ENCODE measurements at regions not wholly inside any gene's neighbourhood (a gene's known extent, or its start where the extent isn't known, plus 50 kb on each side); places are given as distances from the start of the nearest gene placed in this dataset.

- H3K4me2 ChIP-seq = no peak overlapping the region
- H3K9me3 ChIP-seq = no peaks in the 10 kb centered on the region
- no peak overlapping the region for H3K9ac ChIP-seq
- H3K36me3 ChIP-seq = no peaks in the 10 kb centered on the region
- H3K27me3 ChIP-seq = no peaks in the 10 kb centered on the region
- no peaks in the 10 kb centered on the region for H4K20me1 ChIP-seq
- TF ChIP-seq Cebpa-rat (IDR thresholded peaks at IDR 0.05) = no peak
- no peaks in the 10 kb centered on the region for H3K4me1 ChIP-seq
- no peak overlapping the region for H3K4me3 ChIP-seq
- no peak overlapping the region for H3K27ac ChIP-seq
These were observed 325.7 kb upstream of the SLC10A2 start for GRCh38 chr13:103391936-103392335.

GRCh38 chr13:103388839-103389238 is 322.6 kb upstream of the SLC10A2 start:
- H3K9me3 ChIP-seq = no peaks in the 10 kb centered on the region
- no peak for TF ChIP-seq Cebpa-rat (IDR thresholded peaks at IDR 0.05)
- no peak overlapping the region for H3K27ac ChIP-seq
- no peaks in the 10 kb centered on the region for H3K36me3 ChIP-seq
- H4K20me1 ChIP-seq = no peaks in the 10 kb centered on the region
- no peak overlapping the region for H3K4me2 ChIP-seq
- no peak overlapping the region for H3K4me3 ChIP-seq
- H3K9ac ChIP-seq = no peak overlapping the region
- no peaks in the 10 kb centered on the region for H3K4me1 ChIP-seq
- H3K27me3 ChIP-seq = no peaks in the 10 kb centered on the region

GRCh38 chr13:103386341-103386740 is 320.1 kb upstream of the SLC10A2 start:
- no peak for TF ChIP-seq Cebpa-rat (IDR thresholded peaks at IDR 0.05)
- Histone ChIP-seq H3K27ac (no peak overlapping the region), H3K4me1 (no peaks in the 10 kb centered on the region), H3K36me3 (no peaks in the 10 kb centered on the region), H3K9me3 (peaks cover 17% of the 10 kb centered on the region), H3K27me3 (no peaks in the 10 kb centered on the region), H3K9ac (no peak overlapping the region), H4K20me1 (no peaks in the 10 kb centered on the region), H3K4me3 (no peak overlapping the region), H3K4me2 (no peak overlapping the region)

GRCh38 chr13:103373916-103374315 is 307.7 kb upstream of the SLC10A2 start:
- no peak for TF ChIP-seq Cebpa-rat (IDR thresholded peaks at IDR 0.05)
- H3K4me3 ChIP-seq = no peak overlapping the region

GRCh38 chr13:103371271-103371670 is 305.1 kb upstream of the SLC10A2 start:
- H3K27me3 ChIP-seq = no peaks in the 10 kb centered on the region
- TF ChIP-seq Cebpa-rat (IDR thresholded peaks at IDR 0.05) = no peak
- no peak overlapping the region for H3K27ac ChIP-seq
- H3K36me3 ChIP-seq = no peaks in the 10 kb centered on the region
- H3K4me3 ChIP-seq = no peak overlapping the region
- H3K4me2 ChIP-seq = no peak overlapping the region
- H3K4me1 ChIP-seq = no peaks in the 10 kb centered on the region
- H3K9ac ChIP-seq = no peak overlapping the region
- H4K20me1 ChIP-seq = no peaks in the 10 kb centered on the region
- no peaks in the 10 kb centered on the region for H3K9me3 ChIP-seq

More at GRCh38 chr13:103373916-103374315, 307.7 kb upstream of the SLC10A2 start:
- no peaks in the 10 kb centered on the region for H3K4me1 ChIP-seq
- no peak overlapping the region for H3K4me2 ChIP-seq
- H3K9ac ChIP-seq = no peak overlapping the region
- no peak overlapping the region for H3K27ac ChIP-seq
- H3K36me3 ChIP-seq = no peaks in the 10 kb centered on the region
- no peaks in the 10 kb centered on the region for H4K20me1 ChIP-seq
- H3K9me3 ChIP-seq = no peaks in the 10 kb centered on the region
- H3K27me3 ChIP-seq = no peaks in the 10 kb centered on the region

- TF ChIP-seq Cebpa-rat (IDR thresholded peaks at IDR 0.05) = no peak
- H3K27ac ChIP-seq = no peak overlapping the region
These were observed 304.6 kb upstream of the SLC10A2 start for GRCh38 chr13:103370790-103371189.

GRCh38 chr13:103358255-103358932 is 292.2 kb upstream of the SLC10A2 start:
- TF ChIP-seq Cebpa-rat (IDR thresholded peaks at IDR 0.05) = no peak
- Histone ChIP-seq H3K4me2 (no peak overlapping the region), H3K27me3 (no peaks in the 10 kb centered on the region)

More at GRCh38 chr13:103370790-103371189, 304.6 kb upstream of the SLC10A2 start:
- Histone ChIP-seq H3K4me2 (no peak overlapping the region), H3K36me3 (no peaks in the 10 kb centered on the region), H3K4me1 (no peaks in the 10 kb centered on the region), H3K4me3 (no peak overlapping the region), H3K27me3 (no peaks in the 10 kb centered on the region), H3K9ac (no peak overlapping the region), H3K9me3 (no peaks in the 10 kb centered on the region), H4K20me1 (no peaks in the 10 kb centered on the region)

GRCh38 chr13:103356226-103356864 is 290.1 kb upstream of the SLC10A2 start:
- no peak for TF ChIP-seq Cebpa-rat (IDR thresholded peaks at IDR 0.05)
- no peaks in the 10 kb centered on the region for H3K27me3 ChIP-seq
- H3K27ac ChIP-seq = no peak overlapping the region
- H3K4me1 ChIP-seq = no peaks in the 10 kb centered on the region
- H3K4me3 ChIP-seq = no peak overlapping the region
- H3K4me2 ChIP-seq = no peak overlapping the region
- H3K36me3 ChIP-seq = no peaks in the 10 kb centered on the region
- no peaks in the 10 kb centered on the region for H3K9me3 ChIP-seq
- no peak overlapping the region for H3K9ac ChIP-seq
- H4K20me1 ChIP-seq = no peaks in the 10 kb centered on the region

More at GRCh38 chr13:103358255-103358932, 292.2 kb upstream of the SLC10A2 start:
- Histone ChIP-seq H3K36me3 (no peaks in the 10 kb centered on the region), H3K9me3 (no peaks in the 10 kb centered on the region), H3K9ac (no peak overlapping the region), H3K27ac (no peak overlapping the region), H3K4me1 (no peaks in the 10 kb centered on the region), H4K20me1 (no peaks in the 10 kb centered on the region), H3K4me3 (no peak overlapping the region)

- Histone ChIP-seq H3K27ac (no peak overlapping the region), H4K20me1 (no peaks in the 10 kb centered on the region), H3K36me3 (no peaks in the 10 kb centered on the region), H3K9ac (no peak overlapping the region), H3K27me3 (no peaks in the 10 kb centered on the region), H3K4me3 (no peak overlapping the region), H3K9me3 (no peaks in the 10 kb centered on the region), H3K4me1 (no peaks in the 10 kb centered on the region), H3K4me2 (no peak overlapping the region)
- no peak for TF ChIP-seq Cebpa-rat (IDR thresholded peaks at IDR 0.05)
These were observed 288.0 kb upstream of the SLC10A2 start for GRCh38 chr13:103354171-103354570.

GRCh38 chr13:103351035-103351828 is 285.0 kb upstream of the SLC10A2 start:
- Histone ChIP-seq H3K4me2 (no peak overlapping the region), H3K4me1 (no peaks in the 10 kb centered on the region), H3K9me3 (no peaks in the 10 kb centered on the region), H3K27ac (no peak overlapping the region), H3K27me3 (no peaks in the 10 kb centered on the region), H3K4me3 (no peak overlapping the region), H3K36me3 (no peaks in the 10 kb centered on the region), H4K20me1 (no peaks in the 10 kb centered on the region), H3K9ac (no peak overlapping the region)
- TF ChIP-seq Cebpa-rat (IDR thresholded peaks at IDR 0.05) = no peak
